ENCODE measurements at regions not wholly inside any gene's neighbourhood (a gene's known extent, or its start where the extent isn't known, plus 50 kb on each side); places are given as distances from the start of the nearest gene placed in this dataset.
A peak's percentile ranks its signal among the peaks of the same experiment; 100 is the strongest.

GRCh38 chr15:91549581-91549980, 303.9 kb upstream of the SLCO3A1 start:
- TF ChIP-seq CTCF (IDR thresholded peaks at IDR 0.05), result no peak
- ATAC-seq, result peak; percentile 49 to 56
- DNase-seq, result no peak

GRCh38 chr15:91552555-91552954, 301.0 kb upstream of the SLCO3A1 start:
- no peak for ATAC-seq
- no peaks in the 10 kb centered on the region for H3K4me1 ChIP-seq
- intact Hi-C loops (cut with DNase I), result no loop called here
- H3K4me3 ChIP-seq, result no peak overlapping the region
- H3K9me3 ChIP-seq, result no peaks in the 10 kb centered on the region
- no peak for DNase-seq
- TF ChIP-seq CTCF (IDR thresholded peaks at IDR 0.05), result no peak
- H3K36me3 ChIP-seq, result no peaks in the 10 kb centered on the region
- H3K27ac ChIP-seq, result no peak overlapping the region
- H3K27me3 ChIP-seq (ENCODE audit: low read depth), result no peaks in the 10 kb centered on the region

More at GRCh38 chr15:91549581-91549980, 303.9 kb upstream of the SLCO3A1 start:
- H3K36me3 ChIP-seq, result no peaks in the 10 kb centered on the region
- no peaks in the 10 kb centered on the region for H3K9me3 ChIP-seq
- intact Hi-C loops (cut with DNase I), result no loop called here
- H3K27me3 ChIP-seq (ENCODE audit: low read depth), result no peaks in the 10 kb centered on the region
- no peak overlapping the region for H3K4me3 ChIP-seq
- H3K4me1 ChIP-seq, result no peaks in the 10 kb centered on the region
- H3K27ac ChIP-seq, result no peak overlapping the region

- ATAC-seq, result peak; percentile 72 to 77
- no peak for DNase-seq
These were observed 300.2 kb upstream of the SLCO3A1 start for GRCh38 chr15:91553196-91553854.

GRCh38 chr15:91555312-91555711, 298.2 kb upstream of the SLCO3A1 start:
- ATAC-seq (no peak), DNase-seq (no peak)
- no peak for TF ChIP-seq CTCF (IDR thresholded peaks at IDR 0.05)
- H3K9me3 ChIP-seq, result no peaks in the 10 kb centered on the region
- H3K36me3 ChIP-seq, result no peaks in the 10 kb centered on the region
- no peak overlapping the region for H3K27ac ChIP-seq
- H3K4me1 ChIP-seq, result no peaks in the 10 kb centered on the region
- no peak overlapping the region for H3K4me3 ChIP-seq
- no peaks in the 10 kb centered on the region for H3K27me3 ChIP-seq (ENCODE audit: low read depth)
- intact Hi-C loops (cut with DNase I), result no loop called here

More at GRCh38 chr15:91553196-91553854, 300.2 kb upstream of the SLCO3A1 start:
- TF ChIP-seq CTCF (IDR thresholded peaks at IDR 0.05), result no peak
- Histone ChIP-seq H3K4me1 (no peaks in the 10 kb centered on the region), H3K27ac (no peak overlapping the region), H3K9me3 (no peaks in the 10 kb centered on the region), H3K36me3 (no peaks in the 10 kb centered on the region), H3K4me3 (no peak overlapping the region), H3K27me3 (ENCODE audit: low read depth) (no peaks in the 10 kb centered on the region)
- intact Hi-C loops (cut with DNase I), result no loop called here

GRCh38 chr15:91556926-91557325, 296.6 kb upstream of the SLCO3A1 start:
- no peaks in the 10 kb centered on the region for H3K36me3 ChIP-seq
- no peaks in the 10 kb centered on the region for H3K27me3 ChIP-seq (ENCODE audit: low read depth)
- H3K4me3 ChIP-seq, result no peak overlapping the region
- H3K27ac ChIP-seq, result no peak overlapping the region
- DNase-seq (no peak), ATAC-seq (no peak)
- intact Hi-C loops (cut with DNase I), result no loop called here
- H3K4me1 ChIP-seq, result no peaks in the 10 kb centered on the region
- no peak for TF ChIP-seq CTCF (IDR thresholded peaks at IDR 0.05)
- H3K9me3 ChIP-seq, result no peaks in the 10 kb centered on the region

Data from lower lobe of right lung (tissue), 2 donors.